ENCODE measurements at regions not wholly inside any gene's neighbourhood (a gene's known extent, or its start where the extent isn't known, plus 50 kb on each side); places are given as distances from the start of the nearest gene placed in this dataset.
"Not testable (repeated sequence)": the region's sequence is repeated elsewhere in the genome, so short reads cannot be mapped to it uniquely, and the experiment has no call there.

GRCh38 chr17:27095821-27096220 is 198.1 kb upstream of the WSB1 start:
- DNase-seq, result not testable (repeated sequence)

GRCh38 chr17:27099266-27099665 is 194.6 kb upstream of the WSB1 start:
- DNase-seq, result not testable (repeated sequence)

GRCh38 chr17:27104605-27105221 is 189.2 kb upstream of the WSB1 start:
- not testable (repeated sequence) for DNase-seq

GRCh38 chr17:27105636-27106035 is 188.3 kb upstream of the WSB1 start:
- no peak for DNase-seq

GRCh38 chr17:27106347-27106981 is 187.4 kb upstream of the WSB1 start:
- no peak for DNase-seq

- DNase-seq, result no peak
Observed at GRCh38 chr17:27106982-27107360, 186.9 kb upstream of the WSB1 start.

GRCh38 chr17:27107386-27108328 is 186.3 kb upstream of the WSB1 start:
- not testable (repeated sequence) for DNase-seq

GRCh38 chr17:27109346-27109745 is 184.6 kb upstream of the WSB1 start:
- no peak for DNase-seq

GRCh38 chr17:27153005-27153404 is 140.9 kb upstream of the WSB1 start:
- no peak for DNase-seq

GRCh38 chr17:27155866-27156265 is 138.0 kb upstream of the WSB1 start:
- no peak for DNase-seq

GRCh38 chr17:27157297-27157696 is 136.6 kb upstream of the WSB1 start:
- DNase-seq, result no peak

GRCh38 chr17:27157898-27158297 is 136.0 kb upstream of the WSB1 start:
- DNase-seq, result no peak

- DNase-seq, result no peak
Observed at GRCh38 chr17:27158382-27158781, 135.5 kb upstream of the WSB1 start.

- DNase-seq, result no peak
Observed at GRCh38 chr17:27180322-27180721, 113.6 kb upstream of the WSB1 start.

GRCh38 chr17:27181379-27181925 is 112.5 kb upstream of the WSB1 start:
- DNase-seq, result not testable (repeated sequence)

GRCh38 chr17:27181935-27182334 is 112.0 kb upstream of the WSB1 start:
- DNase-seq, result no peak

- not testable (repeated sequence) for DNase-seq
Observed at GRCh38 chr17:27197505-27197904, 96.4 kb upstream of the WSB1 start.

GRCh38 chr17:27199948-27200347 is 94.0 kb upstream of the WSB1 start:
- no peak for DNase-seq

- no peak for DNase-seq
Observed at GRCh38 chr17:27200476-27200875, 93.4 kb upstream of the WSB1 start.

GRCh38 chr17:27203241-27203640 is 90.7 kb upstream of the WSB1 start:
- no peak for DNase-seq

GRCh38 chr17:27206447-27206846 is 87.5 kb upstream of the WSB1 start:
- DNase-seq, result no peak

- DNase-seq, result no peak
Observed at GRCh38 chr17:27207073-27207513, 86.8 kb upstream of the WSB1 start.

GRCh38 chr17:27208370-27208769 is 85.5 kb upstream of the WSB1 start:
- not testable (repeated sequence) for DNase-seq

Data from right forelimb (tissue), 1 donor.